Activated naive CD4-positive, alpha-beta T cell treated with anti-CD3 and anti-CD28 coated beads, Interleukin-2, amount 10 ng/mL, durations not matched to agents 7 days and 5 days (primary cell): ENCODE measurements at regions not wholly inside any gene's neighbourhood (a gene's known extent, or its start where the extent isn't known, plus 50 kb on each side); places are given as distances from the start of the nearest gene placed in this dataset.

Source experiments
- CTCF ChIA-PET: fragments of 350-600 bp; sonication (Branson Sonifier 250); formaldehyde crosslinking; loops from one replicate; lab custom pipeline; 2021; ENCODE audit warnings: antibody characterized with exemption; lab: Charles Lee
- DNase-seq: peaks from one replicate; pipeline ENCODE4 v3.0.0-alpha.2; 2020
- H3K27ac Mint-ChIP-seq: one replicate; pipeline ENCODE4 v1.8.0; 2021; ENCODE audit warnings: mild to moderate bottlenecking, moderate library complexity, mixed read lengths
- H3K27me3 Mint-ChIP-seq: one replicate; pipeline ENCODE4 v1.8.0; 2021; ENCODE audit warnings: mild to moderate bottlenecking, mixed read lengths
- H3K36me3 Mint-ChIP-seq: one replicate; pipeline ENCODE4 v1.8.0; 2021; ENCODE audit warnings: mixed read lengths
- H3K4me1 Mint-ChIP-seq: one replicate; pipeline ENCODE4 v1.8.0; 2021; ENCODE audit warnings: mixed read lengths
- H3K4me3 Mint-ChIP-seq: one replicate; pipeline ENCODE4 v1.8.0; 2021; ENCODE audit warnings: mild to moderate bottlenecking, moderate library complexity, mixed read lengths
- H3K9me3 Mint-ChIP-seq: one replicate; pipeline ENCODE4 v1.8.0; 2021; ENCODE audit warnings: mixed read lengths

DNA sequence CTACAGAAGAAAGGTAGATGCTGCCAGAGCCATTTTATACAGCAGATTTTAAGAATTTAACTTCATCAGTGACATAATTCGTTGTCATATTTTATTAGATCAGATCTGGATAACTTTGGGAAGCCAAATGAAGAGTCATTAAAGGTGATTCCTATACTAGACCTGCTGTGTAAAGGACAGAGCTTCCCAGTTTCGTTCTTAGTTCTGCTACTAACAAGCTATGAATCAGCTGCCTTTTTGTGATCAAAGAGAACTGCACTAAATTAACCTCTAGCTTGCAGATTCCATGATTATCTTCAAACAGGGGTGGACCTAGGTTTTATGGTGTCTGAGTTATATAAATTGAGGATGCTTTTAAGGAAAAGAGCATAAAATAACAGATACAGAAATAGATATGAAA lies 926.5 kb upstream of the ACVR2A start:
- no peak overlapping the region for H3K4me3 Mint-ChIP-seq
- no peaks in the 10 kb centered on the region for H3K27me3 Mint-ChIP-seq
- H3K9me3 Mint-ChIP-seq: no peaks in the 10 kb centered on the region
- no peak overlapping the region for H3K27ac Mint-ChIP-seq
- DNase-seq: no peak
- CTCF ChIA-PET: no interaction called here
- no peaks in the 10 kb centered on the region for H3K4me1 Mint-ChIP-seq
- no peaks in the 10 kb centered on the region for H3K36me3 Mint-ChIP-seq

DNA sequence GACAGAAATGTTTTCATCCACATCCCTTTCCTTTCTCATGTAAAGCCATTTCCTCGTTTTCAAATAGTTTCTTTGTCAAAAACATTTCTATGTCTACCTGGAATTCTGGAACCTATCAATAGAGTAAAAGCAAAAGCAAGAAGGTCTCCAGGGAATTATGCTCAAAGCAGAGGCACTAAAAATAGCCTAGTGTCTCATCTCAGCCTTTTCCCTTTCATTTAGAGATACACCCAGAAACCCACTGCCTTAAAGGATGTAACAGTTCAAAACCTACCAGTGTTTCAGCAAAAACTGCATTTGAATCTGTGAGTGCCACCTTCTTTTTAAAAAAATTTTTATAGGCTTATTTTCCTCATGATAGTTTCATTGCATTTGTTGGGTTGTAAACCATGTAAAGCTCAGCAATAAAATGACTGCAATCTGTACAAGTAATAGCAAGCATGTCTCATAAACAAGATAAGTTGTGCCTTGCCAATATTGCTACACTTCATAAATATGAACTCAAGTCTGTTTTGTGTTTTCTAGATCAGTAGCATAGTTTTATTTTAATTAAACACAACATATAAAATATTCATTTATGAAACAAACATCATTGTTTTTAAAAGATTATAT lies 927.3 kb upstream of the ACVR2A start:
- no peak for DNase-seq
- CTCF ChIA-PET: no interaction called here
- Mint-ChIP-seq H3K27me3 (no peaks in the 10 kb centered on the region), H3K4me3 (no peak overlapping the region), H3K36me3 (no peaks in the 10 kb centered on the region), H3K27ac (no peak overlapping the region), H3K4me1 (no peaks in the 10 kb centered on the region), H3K9me3 (no peaks in the 10 kb centered on the region)

DNA sequence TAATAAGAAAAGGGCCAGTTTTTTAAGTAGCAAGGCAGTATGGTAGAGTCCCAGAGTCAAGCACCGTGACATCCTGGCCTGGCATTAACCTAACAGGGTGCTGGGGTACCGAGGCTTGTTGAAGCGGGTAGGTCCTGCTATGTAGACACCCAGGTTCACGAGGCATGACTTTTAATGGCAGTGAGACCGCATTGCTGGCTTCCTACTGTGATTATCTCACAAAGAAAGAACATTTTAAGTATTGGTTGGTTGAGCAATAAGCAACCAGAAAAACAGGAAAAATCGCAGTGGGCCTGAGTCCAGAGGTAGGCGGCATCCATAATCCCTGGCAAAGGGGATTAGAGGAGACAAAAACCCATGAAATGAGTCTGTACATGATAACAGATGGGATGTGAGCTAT lies 927.9 kb upstream of the ACVR2A start:
- CTCF ChIA-PET: no interaction called here
- no peak overlapping the region for H3K27ac Mint-ChIP-seq
- H3K4me3 Mint-ChIP-seq: no peak overlapping the region
- H3K27me3 Mint-ChIP-seq: no peaks in the 10 kb centered on the region
- DNase-seq: no peak
- H3K4me1 Mint-ChIP-seq: no peaks in the 10 kb centered on the region
- no peaks in the 10 kb centered on the region for H3K9me3 Mint-ChIP-seq
- no peaks in the 10 kb centered on the region for H3K36me3 Mint-ChIP-seq

DNA sequence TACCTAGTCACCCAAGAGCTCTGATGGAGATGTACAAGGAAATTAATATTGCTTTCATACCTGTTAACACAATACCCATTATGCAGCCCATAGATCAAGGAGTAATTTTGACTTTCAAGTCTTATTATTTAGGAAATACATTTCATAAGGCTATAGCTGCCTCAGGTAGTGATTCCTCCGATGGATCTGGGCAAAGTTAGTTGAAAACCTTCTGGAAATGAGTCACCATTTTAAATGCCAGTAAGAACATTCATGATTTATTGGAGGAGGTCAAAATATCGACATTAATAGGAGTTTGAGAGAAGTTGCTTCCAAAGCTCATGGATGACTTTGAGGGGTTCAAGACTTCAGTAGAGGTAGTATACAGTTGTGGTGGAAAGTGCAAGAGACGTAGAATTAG lies 931.4 kb upstream of the ACVR2A start:
- DNase-seq: no peak
- no peaks in the 10 kb centered on the region for H3K27me3 Mint-ChIP-seq
- no peak overlapping the region for H3K27ac Mint-ChIP-seq
- CTCF ChIA-PET: interaction anchor here (0.6 kb wide), 1 partner anchor 18 kb away, joined by 3 read pairs; no protein-coding TSS in a partner anchor
- no peak overlapping the region for H3K4me3 Mint-ChIP-seq
- H3K4me1 Mint-ChIP-seq: no peaks in the 10 kb centered on the region
- no peaks in the 10 kb centered on the region for H3K36me3 Mint-ChIP-seq
- peaks cover 4% of the 10 kb centered on the region for H3K9me3 Mint-ChIP-seq

DNA sequence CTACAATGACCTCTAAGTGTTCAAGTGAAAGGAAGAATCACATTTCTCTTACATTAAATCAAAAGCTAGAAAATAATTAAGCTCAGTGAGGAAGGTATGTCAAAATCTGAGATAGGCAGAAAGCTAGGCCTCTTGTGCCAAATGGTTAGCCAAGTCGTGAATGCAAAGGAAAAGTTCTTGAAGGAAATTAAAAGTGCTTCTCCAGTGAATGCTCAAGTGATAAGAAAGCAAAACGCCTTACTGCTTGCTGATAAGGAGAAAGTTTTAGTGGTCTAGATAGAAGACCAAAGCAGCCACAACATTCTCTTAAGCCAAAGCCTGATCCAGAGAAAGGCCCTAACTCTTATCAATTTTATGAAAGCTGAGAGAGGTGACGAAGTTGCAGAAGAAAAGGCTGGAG lies 932.3 kb upstream of the ACVR2A start:
- Mint-ChIP-seq H3K27me3 (no peaks in the 10 kb centered on the region), H3K4me1 (no peaks in the 10 kb centered on the region), H3K9me3 (peaks cover 4% of the 10 kb centered on the region), H3K4me3 (no peak overlapping the region), H3K36me3 (no peaks in the 10 kb centered on the region), H3K27ac (no peak overlapping the region)
- CTCF ChIA-PET: no interaction called here
- no peak for DNase-seq

DNA sequence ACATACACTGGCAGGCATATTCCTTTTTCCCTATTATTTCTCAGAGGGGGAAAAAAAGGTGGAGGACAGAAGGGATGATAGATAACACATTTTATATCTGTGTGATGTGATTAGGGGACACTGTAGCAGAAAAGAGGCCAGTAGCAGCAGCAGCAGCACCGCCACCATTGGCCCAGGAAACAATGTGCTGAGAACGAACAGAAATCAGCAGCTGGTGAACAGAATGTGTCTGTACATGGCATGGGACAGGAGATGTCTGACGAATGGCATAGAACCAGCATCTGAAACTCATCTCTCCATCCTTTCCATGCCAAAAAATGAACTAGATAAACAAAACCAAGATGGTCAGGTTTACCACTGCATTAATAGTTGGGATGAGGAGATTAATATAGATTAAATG lies 936.1 kb upstream of the ACVR2A start:
- no peaks in the 10 kb centered on the region for H3K27me3 Mint-ChIP-seq
- H3K4me1 Mint-ChIP-seq: no peaks in the 10 kb centered on the region
- no peak overlapping the region for H3K27ac Mint-ChIP-seq
- peaks cover 6% of the 10 kb centered on the region for H3K9me3 Mint-ChIP-seq
- H3K36me3 Mint-ChIP-seq: no peaks in the 10 kb centered on the region
- no peak overlapping the region for H3K4me3 Mint-ChIP-seq
- no peak for DNase-seq
- CTCF ChIA-PET: no interaction called here

DNA sequence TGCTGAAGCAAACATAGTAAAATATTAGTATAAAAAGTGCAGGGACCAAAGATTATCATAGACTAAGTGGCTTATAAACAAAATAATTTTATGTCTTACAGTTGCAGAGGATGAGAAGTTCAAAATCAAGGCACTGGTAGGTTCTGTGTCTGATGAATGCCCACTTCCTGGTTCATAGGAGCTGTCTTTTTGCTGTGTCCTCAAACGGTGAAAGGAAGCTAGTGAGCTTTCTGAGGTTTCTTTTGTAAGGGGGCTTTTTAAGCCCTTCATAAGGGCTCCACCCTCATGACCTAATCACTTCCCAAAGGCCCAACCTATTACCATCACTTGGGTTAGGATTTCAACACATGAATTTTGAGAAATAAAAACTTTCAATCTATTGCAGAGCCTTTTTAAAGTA lies 946.7 kb upstream of the ACVR2A start:
- H3K27me3 Mint-ChIP-seq: no peaks in the 10 kb centered on the region
- H3K36me3 Mint-ChIP-seq: no peaks in the 10 kb centered on the region
- H3K9me3 Mint-ChIP-seq: no peaks in the 10 kb centered on the region
- H3K4me1 Mint-ChIP-seq: no peaks in the 10 kb centered on the region
- DNase-seq: no peak
- CTCF ChIA-PET: no interaction called here
- H3K27ac Mint-ChIP-seq: no peak overlapping the region
- H3K4me3 Mint-ChIP-seq: no peak overlapping the region

- Mint-ChIP-seq H3K27ac (no peak overlapping the region), H3K4me1 (no peaks in the 10 kb centered on the region), H3K36me3 (no peaks in the 10 kb centered on the region), H3K27me3 (no peaks in the 10 kb centered on the region), H3K9me3 (no peaks in the 10 kb centered on the region), H3K4me3 (no peak overlapping the region)
- no peak for DNase-seq
- CTCF ChIA-PET: interaction anchor here (0.7 kb wide), 1 partner anchor 359 kb away, joined by 3 read pairs; no protein-coding TSS in a partner anchor
These were observed 950.3 kb upstream of the ACVR2A start for GRCh38 chr2:146894514-146894913.

DNA sequence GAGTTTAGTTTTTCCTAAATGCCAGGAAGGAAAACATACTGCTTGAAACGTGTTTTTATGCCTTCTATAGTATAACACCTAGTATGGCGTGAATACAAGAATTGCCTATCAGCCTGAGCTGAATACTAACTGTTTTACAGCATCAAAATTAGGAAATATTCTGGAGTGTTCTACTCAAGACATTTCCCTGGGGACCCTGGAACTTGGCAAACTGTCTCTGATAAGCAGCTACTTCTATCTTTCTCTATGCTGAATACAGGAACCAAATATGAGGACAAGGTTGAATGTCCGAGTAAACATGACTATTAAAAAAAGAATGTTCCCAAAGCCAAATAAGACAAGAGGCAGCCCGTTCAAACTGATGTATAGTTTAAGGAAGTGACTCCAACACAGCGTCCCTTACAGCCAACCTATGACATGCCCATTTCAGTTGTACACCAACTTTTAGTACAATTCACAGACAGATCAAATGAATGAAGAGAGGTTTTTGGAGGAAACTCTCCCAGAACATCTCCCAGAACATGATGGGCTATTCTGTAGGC lies 951.3 kb upstream of the ACVR2A start:
- Mint-ChIP-seq H3K4me3 (no peak overlapping the region), H3K9me3 (no peaks in the 10 kb centered on the region), H3K36me3 (no peaks in the 10 kb centered on the region), H3K4me1 (no peaks in the 10 kb centered on the region), H3K27ac (no peak overlapping the region), H3K27me3 (no peaks in the 10 kb centered on the region)
- DNase-seq: no peak
- CTCF ChIA-PET: no interaction called here

GRCh38 chr2:146890491-146890890 lies 954.3 kb upstream of the ACVR2A start:
- Mint-ChIP-seq H3K9me3 (no peaks in the 10 kb centered on the region), H3K27ac (no peak overlapping the region), H3K36me3 (no peaks in the 10 kb centered on the region), H3K4me3 (no peak overlapping the region), H3K27me3 (no peaks in the 10 kb centered on the region), H3K4me1 (no peaks in the 10 kb centered on the region)
- CTCF ChIA-PET: no interaction called here
- DNase-seq: no peak

- Mint-ChIP-seq H3K27me3 (no peaks in the 10 kb centered on the region), H3K4me1 (no peaks in the 10 kb centered on the region), H3K36me3 (no peaks in the 10 kb centered on the region), H3K9me3 (peaks cover 3% of the 10 kb centered on the region), H3K27ac (no peak overlapping the region), H3K4me3 (no peak overlapping the region)
- CTCF ChIA-PET: no interaction called here
- DNase-seq: no peak
These were observed 964.9 kb upstream of the ACVR2A start for GRCh38 chr2:146879882-146880281.

DNA sequence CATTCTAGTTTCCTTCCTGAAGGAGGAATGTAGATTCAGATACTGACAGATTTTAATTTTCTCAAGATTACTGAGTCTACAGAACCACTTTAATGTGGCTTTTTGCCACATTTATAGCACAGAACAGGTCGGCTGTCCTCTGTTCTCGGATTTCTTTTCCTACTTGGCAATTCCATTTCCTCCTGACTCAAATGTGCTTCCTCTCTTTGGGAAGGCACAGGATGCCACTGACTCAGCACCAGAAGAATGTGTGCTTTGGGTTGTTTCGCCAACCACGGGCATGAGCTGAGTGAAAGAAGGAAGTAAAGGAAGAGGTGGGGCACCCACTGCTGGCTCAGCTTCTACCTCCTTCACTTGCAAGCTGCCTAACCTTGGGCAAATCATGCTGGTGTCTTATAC lies 970.6 kb upstream of the ACVR2A start:
- CTCF ChIA-PET: no interaction called here
- H3K4me3 Mint-ChIP-seq: no peak overlapping the region
- H3K27me3 Mint-ChIP-seq: no peaks in the 10 kb centered on the region
- no peaks in the 10 kb centered on the region for H3K4me1 Mint-ChIP-seq
- no peaks in the 10 kb centered on the region for H3K36me3 Mint-ChIP-seq
- DNase-seq: no peak
- H3K9me3 Mint-ChIP-seq: no peaks in the 10 kb centered on the region
- H3K27ac Mint-ChIP-seq: no peak overlapping the region

DNA sequence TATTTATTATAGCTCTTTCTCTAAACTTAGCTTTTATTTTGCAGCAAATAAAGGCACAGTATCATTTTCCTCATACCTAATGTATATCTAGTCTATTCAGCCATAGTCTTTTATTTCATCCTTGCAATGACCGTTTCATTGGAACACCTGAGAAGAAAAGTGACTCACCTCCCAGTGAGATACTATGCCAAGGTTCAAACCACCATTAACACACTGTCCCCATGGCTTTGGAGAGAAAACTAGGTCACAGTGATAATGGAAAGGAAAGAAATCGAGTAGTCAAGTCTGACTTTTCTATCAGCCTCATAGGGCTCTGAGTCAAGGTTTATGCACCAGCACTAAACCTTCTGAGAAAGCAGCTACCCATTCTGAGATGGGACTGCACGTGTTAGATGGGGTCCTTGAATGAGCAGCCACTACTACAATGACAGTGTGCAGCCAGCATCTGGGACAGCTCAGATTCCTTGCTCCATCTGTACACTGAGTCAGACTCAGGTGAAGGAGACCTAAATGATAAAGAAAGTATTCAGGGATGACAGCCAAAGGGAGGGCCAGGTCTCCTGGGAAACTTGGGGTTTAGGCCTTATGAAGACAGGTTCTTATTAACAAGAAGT lies 971.1 kb upstream of the ACVR2A start:
- DNase-seq: no peak
- no peak overlapping the region for H3K4me3 Mint-ChIP-seq
- H3K27me3 Mint-ChIP-seq: no peaks in the 10 kb centered on the region
- H3K27ac Mint-ChIP-seq: no peak overlapping the region
- H3K9me3 Mint-ChIP-seq: no peaks in the 10 kb centered on the region
- no peaks in the 10 kb centered on the region for H3K4me1 Mint-ChIP-seq
- CTCF ChIA-PET: no interaction called here
- no peaks in the 10 kb centered on the region for H3K36me3 Mint-ChIP-seq

GRCh38 chr2:146873056-146873455 lies 971.8 kb upstream of the ACVR2A start:
- no peak for DNase-seq
- no peak overlapping the region for H3K4me3 Mint-ChIP-seq
- H3K4me1 Mint-ChIP-seq: no peaks in the 10 kb centered on the region
- H3K27me3 Mint-ChIP-seq: no peaks in the 10 kb centered on the region
- no peaks in the 10 kb centered on the region for H3K36me3 Mint-ChIP-seq
- CTCF ChIA-PET: no interaction called here
- no peak overlapping the region for H3K27ac Mint-ChIP-seq
- no peaks in the 10 kb centered on the region for H3K9me3 Mint-ChIP-seq

DNA sequence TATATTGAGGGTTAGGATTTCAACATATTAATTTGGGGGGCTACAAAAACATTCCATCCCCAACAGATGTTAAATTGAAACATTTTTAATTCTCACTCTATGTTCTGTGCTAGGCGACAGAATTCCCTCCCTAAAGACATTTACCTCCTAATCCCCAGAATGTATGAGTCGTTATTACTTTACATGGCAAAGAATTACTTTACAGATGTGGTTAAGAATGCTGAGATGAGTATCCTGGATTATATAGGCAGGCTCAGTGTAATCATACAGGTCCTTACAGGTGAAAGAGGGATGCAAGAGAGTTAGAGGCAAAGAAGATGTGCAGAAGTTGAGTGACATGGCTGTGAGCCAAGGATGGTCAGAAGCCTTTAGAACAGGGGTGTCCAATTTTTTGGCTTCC lies 974.1 kb upstream of the ACVR2A start:
- no peak for DNase-seq
- H3K36me3 Mint-ChIP-seq: no peaks in the 10 kb centered on the region
- H3K27me3 Mint-ChIP-seq: no peaks in the 10 kb centered on the region
- H3K4me1 Mint-ChIP-seq: no peaks in the 10 kb centered on the region
- no peak overlapping the region for H3K27ac Mint-ChIP-seq
- CTCF ChIA-PET: interaction anchor here (0.6 kb wide), 1 partner anchor 433 kb away, joined by 3 read pairs; no protein-coding TSS in a partner anchor
- no peaks in the 10 kb centered on the region for H3K9me3 Mint-ChIP-seq
- H3K4me3 Mint-ChIP-seq: no peak overlapping the region
